GM12891 (cell line): ENCODE measurements at regions not wholly inside any gene's neighbourhood (a gene's known extent, or its start where the extent isn't known, plus 50 kb on each side); places are given as distances from the start of the nearest gene placed in this dataset.
A peak's percentile ranks its signal among the peaks of the same experiment; 100 is the strongest.
"Not testable (repeated sequence)": the region's sequence is repeated elsewhere in the genome, so short reads cannot be mapped to it uniquely, and the experiment has no call there.

Source experiments
- DNase-seq: peaks from one replicate; pipeline ENCODE4 v3.0.0; 2011; ENCODE audit warnings: low spot score; ENCODE audit not compliant: insufficient read length
- FAIRE-seq: peaks from 2 replicates; lab custom pipeline; 2011; peaks lifted over from hg19 to GRCh38; lab: Jason Lieb, UNC
- PAX5 ChIP-seq: IDR thresholded peaks from 2 replicates; pipeline ENCODE4 v1.6.1; 2011; ENCODE audit warnings: low read length, moderate library complexity, mild to moderate bottlenecking; ENCODE audit not compliant: insufficient read depth, severe bottlenecking
- POLR2A ChIP-seq: IDR thresholded peaks from 2 replicates; pipeline ENCODE4 v1.6.1; 2011; ENCODE audit warnings: low read depth, low read length, control low read depth
- POLR2AphosphoS5 ChIP-seq: IDR thresholded peaks from 2 replicates; pipeline ENCODE4 v1.6.1; 2011; ENCODE audit warnings: low read depth, low read length, control low read depth
- POU2F2 ChIP-seq: IDR thresholded peaks from 2 replicates; pipeline ENCODE4 v1.6.1; 2011; ENCODE audit warnings: low read depth, mild to moderate bottlenecking, control low read depth, low read length, moderate library complexity
- SPI1 ChIP-seq: IDR thresholded peaks from 2 replicates; pipeline ENCODE4 v1.6.1; 2011; ENCODE audit warnings: low read depth, low read length, control low read depth
- TAF1 ChIP-seq: IDR thresholded peaks from 2 replicates; pipeline ENCODE4 v1.6.1; 2011; ENCODE audit warnings: low read depth, low read length, control low read depth

DNA sequence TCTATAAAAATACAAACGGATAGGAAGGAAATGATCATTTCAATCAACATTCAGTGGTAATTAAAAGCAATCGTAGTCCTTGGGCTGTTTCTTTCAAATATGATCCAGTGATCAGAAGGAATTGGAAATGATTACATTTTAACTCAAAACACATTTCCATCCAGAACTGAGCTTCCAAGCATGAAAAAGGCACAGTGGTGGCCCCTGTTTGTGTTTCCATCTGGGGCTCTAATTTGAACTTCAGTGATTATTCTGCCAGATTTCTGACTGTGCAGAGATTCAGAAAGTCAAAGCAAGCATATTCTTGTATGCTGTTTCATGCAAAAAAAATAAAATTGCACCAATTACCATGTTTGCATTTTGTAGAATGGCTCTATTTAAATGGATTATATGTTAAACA lies 157.0 kb upstream of the LMNTD1 start:
- FAIRE-seq (no peak), DNase-seq (no peak)
- TF ChIP-seq POU2F2 (no peak), PAX5 (no peak)

DNA sequence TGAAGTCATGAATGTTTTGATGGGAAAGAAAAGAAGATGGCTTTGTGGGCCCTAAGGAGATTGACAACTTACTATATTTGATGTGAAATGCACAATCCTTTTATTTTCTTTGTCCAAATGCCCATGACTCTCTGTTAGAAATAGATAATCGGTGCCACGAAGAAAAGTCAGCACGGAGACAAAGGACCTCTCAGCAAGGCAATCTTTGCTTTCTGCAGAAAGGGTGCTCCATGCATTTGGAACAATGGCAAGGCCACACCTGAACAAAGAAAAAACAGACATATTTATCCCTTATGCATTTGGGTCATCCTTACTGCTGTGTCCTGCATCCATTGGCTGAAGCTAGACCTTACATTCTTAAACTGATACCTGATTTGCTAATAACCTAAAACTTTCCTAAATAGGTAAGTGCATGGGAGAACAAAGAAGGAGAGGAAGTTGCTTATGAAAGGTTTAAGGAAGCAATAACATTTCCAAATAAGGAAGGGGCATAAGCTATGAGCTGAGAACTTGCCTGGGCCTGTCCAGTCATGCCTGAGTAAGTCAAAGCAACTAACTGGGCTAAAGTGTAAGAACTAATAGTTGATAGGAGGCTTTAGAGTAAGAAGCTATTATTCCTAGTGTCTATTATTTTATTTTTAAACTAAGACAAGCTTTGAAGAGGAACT lies 158.0 kb upstream of the LMNTD1 start:
- DNase-seq, FAIRE-seq: not testable (repeated sequence)

DNA sequence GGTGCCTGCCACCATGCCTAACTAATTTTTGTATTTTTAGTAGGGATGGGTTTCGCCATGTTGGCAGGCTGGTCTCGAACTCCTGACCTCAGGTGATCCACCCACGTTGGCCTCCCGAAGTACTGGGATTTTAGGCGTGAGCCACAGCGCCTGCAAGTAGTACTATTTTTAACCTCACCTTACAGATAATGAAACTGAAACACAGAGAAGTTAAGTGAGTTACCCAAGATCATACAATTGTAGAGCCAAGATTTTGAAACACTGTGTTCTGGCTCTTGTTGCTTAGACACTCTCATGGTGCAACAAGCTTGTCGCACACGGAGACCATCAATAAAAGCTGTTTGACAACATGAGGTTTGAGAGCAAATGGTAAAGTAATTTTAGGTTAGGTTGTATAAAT lies 159.1 kb upstream of the LMNTD1 start:
- no peak for DNase-seq
- no peak for TF ChIP-seq POLR2A
- TF ChIP-seq SPI1, result no peak
- TF ChIP-seq POU2F2, result no peak
- no peak for TF ChIP-seq TAF1
- no peak for TF ChIP-seq PAX5
- TF ChIP-seq POLR2AphosphoS5, result no peak
- peak; percentile 45 for FAIRE-seq

- TF ChIP-seq POLR2AphosphoS5, result no peak
- peak; percentile 87 for TF ChIP-seq POU2F2
- no peak for TF ChIP-seq PAX5
- no peak for TF ChIP-seq TAF1
- TF ChIP-seq SPI1, result no peak
- no peak for TF ChIP-seq POLR2A
- FAIRE-seq (peak; percentile 85), DNase-seq (peak; percentile 10)
Measured at GRCh38 chr12:25713264-25713663, 160.2 kb upstream of the LMNTD1 start.

GRCh38 chr12:25714198-25714984 lies 161.3 kb upstream of the LMNTD1 start:
- FAIRE-seq (no peak), DNase-seq (no peak)
- no peak for TF ChIP-seq PAX5
- no peak for TF ChIP-seq TAF1
- no peak for TF ChIP-seq SPI1
- TF ChIP-seq POLR2A, result no peak
- TF ChIP-seq POU2F2, result no peak
- TF ChIP-seq POLR2AphosphoS5, result no peak

- no peak for FAIRE-seq
- DNase-seq, result no peak
- TF ChIP-seq TAF1, result no peak
- no peak for TF ChIP-seq SPI1
- no peak for TF ChIP-seq POLR2A
- TF ChIP-seq PAX5, result no peak
- no peak for TF ChIP-seq POLR2AphosphoS5
- no peak for TF ChIP-seq POU2F2
Measured at GRCh38 chr12:25715102-25715501, 162.0 kb upstream of the LMNTD1 start.

GRCh38 chr12:25716842-25717241 lies 163.8 kb upstream of the LMNTD1 start:
- TF ChIP-seq TAF1 (no peak), POLR2AphosphoS5 (no peak), POU2F2 (no peak), PAX5 (no peak), POLR2A (no peak), SPI1 (no peak)
- FAIRE-seq (no peak), DNase-seq (no peak)

DNA sequence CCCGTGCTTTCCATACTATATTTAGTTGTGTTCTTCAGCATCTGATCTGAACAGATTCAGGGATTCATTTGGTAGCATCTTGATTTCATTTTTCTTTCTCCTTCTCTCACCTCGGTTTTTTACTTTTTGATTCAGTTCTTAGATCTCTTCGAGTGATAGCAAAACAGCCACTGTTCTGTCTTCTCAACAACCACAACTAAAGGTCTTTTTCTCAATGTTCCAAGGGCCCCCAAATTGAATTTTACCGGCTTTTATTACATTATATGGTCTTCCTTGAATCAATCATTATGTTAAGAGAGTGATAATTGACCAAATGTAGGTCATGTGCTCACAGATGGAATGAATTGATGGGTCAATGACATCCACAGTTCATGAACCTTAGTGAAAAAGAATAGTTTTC lies 164.5 kb upstream of the LMNTD1 start:
- FAIRE-seq, result no peak
- no peak for TF ChIP-seq POU2F2
- no peak for TF ChIP-seq SPI1
- no peak for TF ChIP-seq POLR2A
- TF ChIP-seq PAX5, result no peak
- TF ChIP-seq POLR2AphosphoS5, result no peak
- no peak for TF ChIP-seq TAF1
- DNase-seq, result no peak

DNA sequence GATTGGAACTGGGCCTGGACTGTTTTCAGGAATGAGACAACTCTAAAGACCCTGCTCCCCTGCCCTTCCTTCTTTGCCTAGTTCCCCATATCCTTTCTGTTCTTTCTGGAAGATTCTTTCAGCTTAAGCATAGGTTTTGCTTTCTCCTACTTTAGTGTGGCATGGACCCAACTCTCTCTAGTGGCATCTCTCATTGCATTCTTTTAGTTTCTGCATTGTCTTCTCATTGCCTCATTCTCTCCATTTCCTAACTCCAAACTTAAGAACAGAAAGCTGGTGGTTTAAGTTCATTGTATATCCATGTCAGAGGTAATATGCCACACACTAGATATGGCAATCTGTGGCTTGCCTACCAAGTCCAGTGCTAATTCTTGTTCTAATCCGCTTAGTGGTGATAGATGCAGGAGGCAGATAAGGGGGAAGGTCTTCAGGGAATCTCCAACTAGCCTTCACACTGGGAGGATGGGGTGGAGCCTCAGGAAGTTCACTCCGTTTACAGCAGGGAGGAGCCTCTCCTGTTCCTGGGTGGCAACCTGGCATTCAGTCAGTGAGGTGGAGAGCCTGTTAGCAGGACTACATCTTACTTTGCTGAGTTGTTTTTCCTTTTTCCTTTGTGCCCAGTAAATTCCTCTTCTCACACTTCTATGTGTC lies 165.1 kb upstream of the LMNTD1 start:
- no peak for FAIRE-seq
- DNase-seq, result no peak
- TF ChIP-seq POU2F2 (no peak), PAX5 (no peak), POLR2A (no peak), POLR2AphosphoS5 (no peak), TAF1 (no peak)

DNA sequence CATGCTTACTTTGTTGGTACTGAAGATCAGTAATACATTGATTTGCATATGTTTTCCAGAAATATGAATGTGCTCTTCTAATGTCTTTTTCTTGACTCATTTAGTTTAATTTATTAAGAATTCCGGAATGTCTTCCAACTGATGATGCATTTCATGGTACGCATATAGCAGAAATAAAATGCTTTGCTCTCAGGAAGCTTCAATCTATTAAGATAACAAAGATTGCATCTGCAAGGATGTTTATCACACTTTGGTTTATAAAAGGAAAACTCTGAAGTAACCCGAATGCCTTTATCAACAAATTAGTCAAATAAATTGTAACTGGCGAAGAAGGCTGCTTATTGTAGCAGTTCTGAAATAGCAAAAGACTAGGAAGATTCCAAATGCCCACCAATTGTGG lies 166.4 kb upstream of the LMNTD1 start:
- TF ChIP-seq PAX5, result no peak
- no peak for TF ChIP-seq POU2F2
- TF ChIP-seq POLR2A, result no peak
- TF ChIP-seq TAF1, result no peak
- no peak for TF ChIP-seq SPI1
- TF ChIP-seq POLR2AphosphoS5, result no peak
- DNase-seq (no peak), FAIRE-seq (no peak)

GRCh38 chr12:25723336-25723735 lies 170.3 kb upstream of the LMNTD1 start:
- DNase-seq (no peak), FAIRE-seq (no peak)
- TF ChIP-seq TAF1, result no peak
- no peak for TF ChIP-seq POU2F2
- TF ChIP-seq PAX5, result no peak
- no peak for TF ChIP-seq POLR2AphosphoS5
- TF ChIP-seq POLR2A, result no peak
- TF ChIP-seq SPI1, result no peak

DNA sequence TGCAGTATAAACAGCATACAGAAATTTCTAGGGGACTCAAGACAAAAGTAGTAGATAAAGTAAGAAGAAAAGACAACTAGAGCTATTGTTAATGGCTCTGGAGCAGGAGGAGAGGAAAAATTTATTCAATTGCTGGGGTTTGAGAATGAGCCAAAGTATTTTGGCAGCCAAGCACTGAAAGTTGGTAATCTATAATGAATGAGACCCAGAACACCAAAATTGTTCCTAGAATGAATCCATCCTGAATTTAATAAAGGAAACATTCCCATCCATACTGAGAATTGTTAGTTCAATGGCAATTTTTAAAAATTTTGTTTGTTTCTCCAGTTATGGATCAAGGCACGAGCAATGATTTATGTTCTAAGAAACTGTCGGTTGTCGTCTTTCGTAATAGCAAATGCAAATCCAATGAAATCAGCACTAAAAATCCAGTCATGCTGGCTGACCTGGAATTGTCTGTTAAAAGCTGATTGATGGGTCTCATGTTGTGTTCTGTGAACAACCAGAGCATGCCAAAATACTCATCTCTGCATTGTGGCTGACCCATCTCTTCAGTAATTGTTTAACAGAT lies 170.9 kb upstream of the LMNTD1 start:
- FAIRE-seq, result no peak
- TF ChIP-seq POU2F2, result no peak
- TF ChIP-seq SPI1, result no peak
- TF ChIP-seq PAX5, result no peak
- no peak for TF ChIP-seq POLR2AphosphoS5
- TF ChIP-seq TAF1, result no peak
- no peak for TF ChIP-seq POLR2A
- no peak for DNase-seq
